Endothelial cell of umbilical vein (primary cell): ENCODE measurements at regions not wholly inside any gene's neighbourhood (a gene's known extent, or its start where the extent isn't known, plus 50 kb on each side); places are given as distances from the start of the nearest gene placed in this dataset.

Experiments used
- CTCF ChIP-seq, 2 donors: IDR thresholded peaks; 1 replicate in 1 of 2; 2 replicates in 1 of 2; pipeline ENCODE4 v1.5.1; 2011; ENCODE audit warnings: low read length in 2 of 2, mild to moderate bottlenecking in 2 of 2, moderate library complexity in 2 of 2, control low read depth in 1 of 2, inconsistent platforms in 1 of 2, low read depth in 1 of 2; ENCODE audit not compliant: insufficient read depth in 1 of 2; ENCODE audit errors: extremely low read depth in 1 of 2
- EZH2 ChIP-seq: IDR thresholded peaks from 2 replicates; pipeline ENCODE4 v1.6.1; 2012; ENCODE audit warnings: borderline replicate concordance, low read depth, mild to moderate bottlenecking, moderate library complexity, low read length, inconsistent platforms; ENCODE audit not compliant: severe bottlenecking
- FOS ChIP-seq: IDR thresholded peaks from 2 replicates; pipeline ENCODE4 v1.6.1; 2011; ENCODE audit warnings: mild to moderate bottlenecking, low read length, moderate library complexity, borderline replicate concordance; ENCODE audit not compliant: insufficient read depth
- GATA2 ChIP-seq: IDR thresholded peaks from 2 replicates; pipeline ENCODE4 v1.7.0; 2011; ENCODE audit warnings: low read depth, mild to moderate bottlenecking, moderate library complexity, mixed read lengths, low read length; ENCODE audit not compliant: insufficient read length, insufficient read depth
- JUN ChIP-seq: IDR thresholded peaks from 2 replicates; pipeline ENCODE4 v1.6.1; 2011; ENCODE audit warnings: borderline replicate concordance, low read depth; ENCODE audit not compliant: insufficient read length, insufficient read depth
- MAX ChIP-seq: IDR thresholded peaks from 2 replicates; pipeline ENCODE4 v1.6.1; 2011; ENCODE audit not compliant: insufficient read depth, insufficient read length
- MYC ChIP-seq: IDR thresholded peaks from one replicate; pipeline ENCODE4 v1.6.1; 2011; ENCODE audit warnings: mild to moderate bottlenecking, low read depth, low read length
- POLR2A ChIP-seq: IDR thresholded peaks from 2 replicates; pipeline ENCODE4 v1.6.1; 2012; ENCODE audit warnings: low read depth, mild to moderate bottlenecking, control low read depth, low read length
- POLR2AphosphoS5 ChIP-seq: IDR thresholded peaks from 2 replicates; pipeline ENCODE4 v1.6.1; 2012; ENCODE audit warnings: low read depth, mild to moderate bottlenecking, control low read depth, low read length, moderate library complexity; ENCODE audit not compliant: insufficient read depth

- TF ChIP-seq CTCF (IDR thresholded peaks at IDR 0.05; ENCODE audit: extremely low read depth in 1 of 2, insufficient read depth in 1 of 2, low read depth in 1 of 2, low read length in 2 of 2) (no peak), MAX (no peak), EZH2 (no peak), POLR2A (no peak), POLR2AphosphoS5 (no peak), GATA2 (no peak), MYC (no peak), JUN (no peak), FOS (no peak)
Measured at GRCh38 chr11:115050756-115051155, 372.4 kb downstream of the NXPE2 start.
